Muscle layer of duodenum (tissue), 2 donors: ENCODE measurements at regions not wholly inside any gene's neighbourhood (a gene's known extent, or its start where the extent isn't known, plus 50 kb on each side); places are given as distances from the start of the nearest gene placed in this dataset.

Experiments
- H3K27ac ChIP-seq: one replicate; pipeline ENCODE4 v1.7.0; 2013; ENCODE audit warnings: mild to moderate bottlenecking, low read length
- H3K27me3 ChIP-seq: one replicate; pipeline ENCODE4 v1.7.0; 2013; ENCODE audit warnings: low read depth, mild to moderate bottlenecking, control low read depth, low read length
- H3K36me3 ChIP-seq, 2 donors: one replicate each; pipeline ENCODE4 v1.7.0; 2013; ENCODE audit warnings: low read length in 2 of 2, control low read depth in 1 of 2, mild to moderate bottlenecking in 1 of 2; ENCODE audit not compliant: insufficient read depth in 2 of 2, control insufficient read depth in 1 of 2
- H3K4me1 ChIP-seq, 2 donors: one replicate each; pipeline ENCODE4 v1.7.0; 2013; ENCODE audit warnings: low read length in 2 of 2, mild to moderate bottlenecking in 2 of 2, control low read depth in 1 of 2, moderate library complexity in 1 of 2; ENCODE audit not compliant: insufficient read depth in 2 of 2, control insufficient read depth in 1 of 2
- H3K4me3 ChIP-seq, 2 donors: one replicate each; pipeline ENCODE4 v1.7.0; 2013; ENCODE audit warnings: low read length in 2 of 2, low read depth in 1 of 2, mild to moderate bottlenecking in 1 of 2
- H3K9me3 ChIP-seq, 2 donors: one replicate each; pipeline ENCODE4 v1.7.0; 2013; ENCODE audit warnings: low read length in 2 of 2, control low read depth in 1 of 2, mild to moderate bottlenecking in 1 of 2; ENCODE audit not compliant: control insufficient read depth in 1 of 2
- donor health status: healthy.

DNA sequence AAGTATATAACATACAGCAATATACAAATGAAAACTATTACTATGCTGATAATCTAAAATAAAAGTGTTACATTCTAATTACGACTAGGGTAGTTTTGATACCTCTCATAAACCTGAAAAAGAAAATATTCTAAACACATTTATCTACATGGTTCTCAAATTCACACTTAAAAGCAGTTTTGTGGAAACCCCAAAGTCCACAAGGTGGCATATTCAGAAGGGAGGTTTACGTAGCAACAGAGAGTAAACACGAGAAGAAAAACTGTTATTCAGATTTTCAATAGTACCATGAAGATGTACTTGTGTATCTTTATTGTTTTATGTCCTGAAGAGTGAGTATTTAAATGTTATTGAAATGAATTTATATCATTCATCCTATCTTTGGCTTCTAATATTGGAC is 275.9 kb upstream of the KLHL1 start:
- no peak overlapping the region for H3K27ac ChIP-seq
- H3K9me3 ChIP-seq = no peaks in the 10 kb centered on the region
- H3K4me3 ChIP-seq = no peak overlapping the region
- H3K27me3 ChIP-seq = no peaks in the 10 kb centered on the region
- no peaks in the 10 kb centered on the region for H3K36me3 ChIP-seq
- no peaks in the 10 kb centered on the region for H3K4me1 ChIP-seq

DNA sequence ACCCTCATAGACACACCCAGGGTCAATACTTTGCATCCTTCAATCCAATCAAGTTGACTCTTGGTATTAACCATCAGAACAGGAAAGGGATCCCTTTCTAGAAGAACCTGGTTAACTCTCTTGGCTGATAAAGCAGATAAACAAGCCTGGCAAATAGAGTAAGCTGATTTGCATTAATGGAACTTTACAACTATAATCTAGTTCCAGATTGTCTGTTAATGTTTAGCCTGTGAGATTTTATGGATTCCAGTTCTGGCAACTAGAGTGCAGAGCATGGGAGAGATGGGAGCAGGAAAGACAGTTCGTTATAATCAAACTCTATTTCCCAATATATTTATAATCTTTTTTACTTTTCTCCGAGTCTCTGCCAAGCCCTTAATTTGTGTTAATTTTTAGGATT is 272.6 kb upstream of the KLHL1 start:
- Histone ChIP-seq H3K4me3 (no peak overlapping the region), H3K4me1 (no peaks in the 10 kb centered on the region), H3K27me3 (no peaks in the 10 kb centered on the region), H3K36me3 (no peaks in the 10 kb centered on the region), H3K27ac (no peak overlapping the region), H3K9me3 (no peaks in the 10 kb centered on the region)

DNA sequence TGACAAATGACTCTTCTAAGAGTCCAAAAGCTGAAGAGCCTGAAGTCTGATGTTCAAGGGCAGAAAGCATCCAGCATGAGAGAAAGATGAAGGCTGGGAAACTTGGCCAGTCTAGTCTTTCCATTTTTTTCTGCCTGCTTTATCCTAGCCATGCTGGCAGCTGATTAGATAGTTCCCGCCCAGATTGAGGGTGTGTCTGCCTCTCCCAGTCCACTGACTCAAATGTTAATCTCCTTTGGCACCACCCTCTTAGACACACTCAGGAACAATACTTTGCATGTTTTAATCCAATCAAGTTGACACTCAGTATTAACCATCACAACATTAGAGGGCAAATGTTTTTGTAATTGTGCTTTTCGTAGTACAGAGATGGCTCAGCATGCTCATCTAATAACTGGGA is 267.5 kb upstream of the KLHL1 start:
- H3K36me3 ChIP-seq = no peaks in the 10 kb centered on the region
- H3K27me3 ChIP-seq = no peaks in the 10 kb centered on the region
- H3K27ac ChIP-seq = no peak overlapping the region
- H3K9me3 ChIP-seq = no peaks in the 10 kb centered on the region
- no peak overlapping the region for H3K4me3 ChIP-seq
- H3K4me1 ChIP-seq = no peaks in the 10 kb centered on the region

DNA sequence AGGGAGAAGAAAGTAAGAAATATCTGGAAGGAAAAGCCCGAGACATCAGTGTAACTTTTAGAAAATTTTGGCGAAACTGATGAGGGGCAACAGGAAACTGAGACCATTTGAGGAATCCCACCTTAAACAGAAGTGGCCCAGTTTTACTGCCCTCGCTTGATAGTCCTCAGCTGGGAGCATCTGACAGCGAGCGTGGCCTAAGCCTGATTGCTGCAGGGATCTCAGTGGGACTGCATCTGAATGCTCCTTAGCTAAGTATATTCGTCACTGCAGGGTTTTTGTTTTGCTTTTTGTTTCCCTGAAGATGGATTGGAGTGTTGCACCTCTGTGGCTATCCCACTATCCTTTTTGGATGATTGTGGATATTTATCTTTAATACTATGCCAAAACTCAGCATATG is 262.7 kb upstream of the KLHL1 start:
- no peak overlapping the region for H3K27ac ChIP-seq
- no peaks in the 10 kb centered on the region for H3K9me3 ChIP-seq
- H3K4me1 ChIP-seq = no peaks in the 10 kb centered on the region
- H3K27me3 ChIP-seq = no peaks in the 10 kb centered on the region
- H3K4me3 ChIP-seq = no peak overlapping the region
- H3K36me3 ChIP-seq = no peaks in the 10 kb centered on the region

DNA sequence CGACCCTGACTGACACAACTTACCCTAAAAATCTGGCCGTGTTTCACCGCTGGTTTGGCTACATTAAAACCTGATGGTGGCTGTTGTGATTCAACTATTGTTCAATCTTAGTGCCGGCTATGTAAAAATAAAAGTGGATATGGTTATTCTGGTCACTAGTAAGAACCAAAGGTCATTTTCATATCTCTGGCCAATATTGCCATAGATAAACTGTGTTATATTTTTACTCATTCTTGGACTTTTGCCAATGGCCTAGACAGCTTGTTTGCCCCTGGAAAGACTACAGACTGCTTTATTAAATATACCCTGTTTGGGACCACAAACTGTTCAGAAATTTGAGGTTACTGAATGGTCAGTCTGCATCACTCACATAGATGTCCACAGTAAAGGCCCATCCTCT is 258.5 kb upstream of the KLHL1 start:
- Histone ChIP-seq H3K4me3 (no peak overlapping the region), H3K27me3 (no peaks in the 10 kb centered on the region), H3K4me1 (no peaks in the 10 kb centered on the region), H3K9me3 (no peaks in the 10 kb centered on the region), H3K36me3 (no peaks in the 10 kb centered on the region), H3K27ac (no peak overlapping the region)

DNA sequence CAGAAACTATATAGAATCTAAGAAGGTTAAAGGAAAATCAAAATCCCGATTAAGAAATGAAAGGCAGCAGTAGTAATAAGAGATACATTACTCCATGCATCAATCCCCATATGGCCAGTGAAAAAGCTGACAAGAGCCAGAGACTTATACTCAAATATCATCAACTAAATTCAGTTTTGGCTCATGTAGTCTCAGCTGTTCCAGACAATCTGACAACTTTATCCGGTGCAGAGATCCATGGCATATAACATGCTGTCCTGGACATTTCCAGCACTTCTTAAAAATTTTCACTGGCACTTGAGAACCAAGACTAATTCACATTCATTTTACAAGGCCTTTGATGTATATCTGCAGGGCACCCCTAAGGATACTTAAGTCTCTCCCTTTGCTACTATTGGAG is 255.7 kb upstream of the KLHL1 start:
- H3K27me3 ChIP-seq = no peaks in the 10 kb centered on the region
- H3K9me3 ChIP-seq = no peaks in the 10 kb centered on the region
- no peak overlapping the region for H3K4me3 ChIP-seq
- H3K36me3 ChIP-seq = no peaks in the 10 kb centered on the region
- no peak overlapping the region for H3K27ac ChIP-seq
- no peaks in the 10 kb centered on the region for H3K4me1 ChIP-seq

DNA sequence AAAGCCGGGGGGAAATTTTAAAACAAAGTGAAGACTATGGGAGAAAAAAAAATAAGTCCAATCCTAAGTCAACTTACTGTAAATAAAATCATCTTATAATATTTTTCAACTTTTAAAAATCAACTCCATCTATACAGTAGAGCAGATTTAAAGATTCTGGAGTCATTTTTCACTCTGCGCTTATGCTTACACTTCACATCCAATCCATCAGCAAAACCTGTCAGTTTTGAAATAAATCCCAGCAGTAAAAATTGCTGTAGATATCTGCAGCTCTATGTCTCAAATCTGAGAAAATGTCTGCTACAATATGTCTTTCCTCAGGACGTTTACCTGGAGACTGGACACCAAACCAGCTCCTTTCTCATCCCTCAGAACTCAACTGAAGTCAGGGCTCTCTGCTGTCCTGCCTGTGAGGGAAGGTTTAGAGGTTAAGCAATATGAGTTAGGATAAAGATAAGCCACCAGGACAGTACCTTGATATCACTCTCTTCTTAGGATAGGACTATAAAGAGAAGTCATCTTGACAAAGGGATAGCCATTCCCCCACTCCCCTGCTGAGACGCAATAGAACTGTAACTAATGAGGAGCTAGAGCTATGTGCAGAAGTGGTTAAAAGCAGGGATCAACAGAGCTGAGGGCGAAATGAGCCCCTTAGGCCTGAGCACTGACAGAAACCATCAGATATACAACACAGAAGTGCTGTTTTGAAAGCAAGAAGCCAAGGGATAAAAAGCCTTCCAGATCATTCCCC is 254.7 kb upstream of the KLHL1 start:
- no peaks in the 10 kb centered on the region for H3K36me3 ChIP-seq
- no peaks in the 10 kb centered on the region for H3K4me1 ChIP-seq
- no peaks in the 10 kb centered on the region for H3K9me3 ChIP-seq
- H3K27me3 ChIP-seq = no peaks in the 10 kb centered on the region
- no peak overlapping the region for H3K4me3 ChIP-seq
- no peak overlapping the region for H3K27ac ChIP-seq

DNA sequence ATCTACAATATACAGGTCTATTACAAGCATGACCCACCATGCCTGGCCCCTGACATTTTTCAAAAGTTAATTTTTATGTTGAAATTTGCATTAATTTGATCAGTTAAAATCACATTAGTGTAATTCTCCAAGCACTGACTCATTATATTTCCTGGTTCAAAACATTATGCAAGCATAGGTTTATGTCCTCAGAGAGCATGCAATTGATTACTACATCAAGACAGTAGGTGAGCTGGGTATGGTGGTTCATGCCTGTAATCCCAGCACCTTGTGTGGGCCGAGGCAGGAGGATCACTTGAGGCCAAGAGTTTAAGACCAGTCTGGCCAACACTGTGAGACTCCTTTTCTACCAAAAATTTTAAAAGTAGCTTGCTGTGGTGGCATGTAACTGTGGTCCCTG is 248.8 kb upstream of the KLHL1 start:
- Histone ChIP-seq H3K9me3 (no peaks in the 10 kb centered on the region), H3K27ac (no peak overlapping the region), H3K4me1 (no peaks in the 10 kb centered on the region), H3K36me3 (no peaks in the 10 kb centered on the region), H3K27me3 (no peaks in the 10 kb centered on the region), H3K4me3 (no peak overlapping the region)

DNA sequence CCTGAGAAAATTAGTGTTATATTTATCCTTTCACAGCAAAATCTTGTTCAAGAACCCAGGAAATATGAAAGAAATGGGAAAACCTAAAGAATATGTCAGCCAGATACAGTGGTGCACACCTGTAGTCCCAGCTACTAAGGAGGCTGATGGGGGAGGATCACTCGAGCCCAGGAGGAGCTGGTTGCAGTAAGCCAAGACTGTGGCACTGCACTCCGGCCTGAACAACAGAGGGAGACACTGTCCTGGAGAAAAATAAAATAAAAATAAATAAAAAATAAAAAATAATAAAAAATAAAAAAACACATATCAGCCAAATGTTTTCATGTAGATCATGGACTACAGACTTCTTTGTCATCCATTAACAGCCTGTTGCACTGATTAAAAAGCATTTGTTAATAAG is 244.8 kb upstream of the KLHL1 start:
- H3K4me3 ChIP-seq = no peak overlapping the region
- H3K9me3 ChIP-seq = no peaks in the 10 kb centered on the region
- no peaks in the 10 kb centered on the region for H3K27me3 ChIP-seq
- no peaks in the 10 kb centered on the region for H3K4me1 ChIP-seq
- H3K27ac ChIP-seq = no peak overlapping the region
- H3K36me3 ChIP-seq = no peaks in the 10 kb centered on the region

DNA sequence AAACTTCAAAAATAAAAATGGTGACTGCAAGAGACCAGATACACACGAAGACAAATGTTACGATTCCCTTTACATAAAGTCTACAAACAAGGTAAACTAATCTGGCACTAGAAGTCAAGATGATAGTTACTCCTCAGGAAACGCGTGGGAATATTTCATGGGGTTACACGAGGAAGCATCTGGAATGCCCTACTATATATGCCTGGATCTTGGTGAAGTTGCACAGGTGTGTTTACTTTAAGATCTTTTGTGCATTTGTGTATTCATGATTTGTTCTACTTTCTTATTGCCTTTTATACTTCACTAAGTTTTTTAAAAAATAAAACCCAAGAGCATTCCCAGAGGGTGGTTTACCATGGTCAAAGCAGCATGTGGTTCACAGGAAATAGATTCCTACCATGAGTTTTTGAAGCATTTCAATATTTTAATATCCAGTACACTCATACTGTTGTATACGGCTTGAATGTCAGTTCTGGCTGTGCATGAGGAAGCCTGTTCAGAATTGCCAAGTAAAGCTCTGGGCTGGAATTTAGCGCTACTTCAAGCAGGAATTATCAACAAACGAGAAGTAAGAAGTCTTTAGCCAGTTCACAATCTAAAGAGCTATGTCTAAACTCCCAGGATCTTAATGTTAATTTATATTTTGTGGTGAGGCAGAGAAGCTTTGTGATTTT is 239.8 kb upstream of the KLHL1 start:
- Histone ChIP-seq H3K27ac (no peak overlapping the region), H3K36me3 (no peaks in the 10 kb centered on the region), H3K4me3 (no peak overlapping the region), H3K9me3 (no peaks in the 10 kb centered on the region), H3K27me3 (no peaks in the 10 kb centered on the region), H3K4me1 (no peaks in the 10 kb centered on the region)

DNA sequence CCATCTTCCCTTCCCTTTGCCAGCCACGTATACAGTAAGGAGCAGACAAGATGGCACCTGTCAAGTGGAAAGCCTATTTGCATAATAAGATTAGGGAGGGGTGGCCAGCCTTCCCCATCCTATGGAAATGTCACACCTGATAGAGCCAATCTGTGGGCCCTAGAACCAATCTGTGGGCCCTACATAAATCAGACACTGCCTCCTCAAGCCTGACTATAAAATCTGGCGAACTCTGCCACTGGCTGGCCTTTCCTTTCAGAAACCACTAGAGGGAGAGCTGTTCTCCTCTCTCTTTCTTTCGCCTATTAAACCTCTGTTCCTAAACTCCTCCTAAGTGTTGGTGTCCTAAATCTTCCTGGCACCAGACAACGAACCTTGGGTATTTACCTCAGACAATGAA is 231.5 kb upstream of the KLHL1 start:
- Histone ChIP-seq H3K27ac (no peak overlapping the region), H3K9me3 (no peaks in the 10 kb centered on the region), H3K36me3 (no peaks in the 10 kb centered on the region), H3K4me3 (no peak overlapping the region), H3K27me3 (no peaks in the 10 kb centered on the region), H3K4me1 (no peaks in the 10 kb centered on the region)

DNA sequence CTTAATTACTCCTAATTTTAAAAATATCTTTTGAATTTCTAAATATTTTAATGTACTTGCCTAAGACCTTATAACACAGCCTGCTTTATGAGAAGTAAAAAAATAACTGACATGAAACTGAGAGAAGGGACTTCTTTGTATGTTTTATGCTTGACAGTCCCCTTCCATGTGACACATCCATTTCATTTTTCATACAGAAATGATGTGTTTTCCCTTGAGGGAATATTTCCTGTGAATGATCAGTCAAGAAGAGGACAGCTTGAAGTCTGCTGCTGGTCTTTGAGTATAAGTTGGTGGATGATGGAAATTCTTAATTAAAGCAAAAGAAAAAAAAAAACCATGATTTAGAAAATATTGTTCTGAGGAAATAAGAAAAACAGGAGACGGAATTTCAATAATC is 230.4 kb upstream of the KLHL1 start:
- Histone ChIP-seq H3K27ac (no peak overlapping the region), H3K9me3 (no peaks in the 10 kb centered on the region), H3K36me3 (no peaks in the 10 kb centered on the region), H3K4me1 (no peaks in the 10 kb centered on the region), H3K27me3 (no peaks in the 10 kb centered on the region), H3K4me3 (no peak overlapping the region)
